GM20431 (cell line): ENCODE measurements at regions not wholly inside any gene's neighbourhood (a gene's known extent, or its start where the extent isn't known, plus 50 kb on each side); places are given as distances from the start of the nearest gene placed in this dataset.

Experiments used
- in situ Hi-C: fragments of 300-500 bp; cut with MseI, MboI; formaldehyde crosslinking; loops from one replicate; pipeline ENCODE4 v1.15.0; 2020; ENCODE audit warnings: low sequenced_read_pairs; ENCODE audit not compliant: unreplicated experiment

DNA sequence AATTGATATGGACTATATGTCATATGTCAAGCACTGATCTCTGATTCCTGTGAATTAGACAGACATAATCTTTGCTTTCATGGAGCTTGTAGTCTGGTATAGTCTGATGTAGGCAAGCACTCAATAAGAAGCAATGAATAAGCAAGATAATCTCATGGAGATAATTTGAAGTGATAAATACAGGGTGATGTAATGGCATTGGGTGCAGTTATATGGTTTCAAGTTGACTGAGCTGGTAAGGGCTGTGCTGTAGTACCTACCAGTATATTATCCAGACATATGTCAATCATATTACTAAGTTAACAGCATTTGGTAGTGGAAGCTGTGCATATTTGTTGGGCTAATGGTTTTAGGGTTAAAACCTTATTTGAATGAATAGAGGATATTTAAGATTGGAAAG is 117.5 kb upstream of the PRPS1L1 start:
- in situ Hi-C loops = no loop called here

DNA sequence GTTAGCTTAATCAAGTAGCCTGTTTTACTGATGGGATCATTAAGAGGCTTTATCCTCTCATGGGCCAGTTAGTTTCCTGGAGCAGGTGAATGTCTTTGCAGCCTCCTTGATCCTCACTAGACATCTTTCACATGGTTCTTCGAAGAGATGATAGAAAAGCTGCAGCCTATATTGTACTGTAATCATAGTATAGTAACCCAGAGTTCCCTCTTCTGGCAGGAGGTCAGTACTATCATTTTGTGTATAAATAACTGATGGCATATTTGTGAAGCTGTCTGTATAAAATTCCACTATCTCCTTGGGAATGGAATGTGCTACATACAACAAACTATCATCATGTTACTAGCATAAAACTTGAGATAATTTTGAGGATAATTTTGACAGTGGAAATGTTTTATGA is 123.8 kb upstream of the PRPS1L1 start:
- in situ Hi-C loops = no loop called here

DNA sequence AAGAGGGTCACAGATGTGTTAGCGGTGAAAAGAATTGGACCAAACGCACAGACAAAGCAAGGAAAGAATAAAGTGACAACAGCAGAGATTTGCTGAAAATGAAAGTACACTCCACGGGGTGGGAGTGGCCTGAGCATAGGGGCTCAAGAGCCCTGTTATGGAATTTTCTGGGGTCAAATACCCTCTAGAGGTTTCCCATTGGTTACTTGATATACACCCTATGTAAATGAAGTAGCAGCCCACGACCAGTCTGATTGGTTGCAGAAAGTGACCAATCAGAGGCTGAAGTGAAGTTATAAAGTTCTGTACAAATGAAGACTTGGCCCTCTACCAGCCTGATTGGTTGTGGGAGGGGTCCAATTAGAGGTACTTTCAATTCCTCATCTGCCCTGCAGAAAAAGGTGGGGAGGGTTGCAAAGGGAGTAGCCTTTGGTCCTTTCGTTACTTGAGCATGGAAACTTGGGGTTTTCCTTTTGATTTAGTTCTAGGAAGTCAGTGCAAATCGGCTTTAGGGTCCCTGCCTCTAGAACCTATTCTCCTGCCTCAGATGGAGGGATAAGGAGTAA is 125.6 kb upstream of the PRPS1L1 start:
- in situ Hi-C loops = no loop called here

DNA sequence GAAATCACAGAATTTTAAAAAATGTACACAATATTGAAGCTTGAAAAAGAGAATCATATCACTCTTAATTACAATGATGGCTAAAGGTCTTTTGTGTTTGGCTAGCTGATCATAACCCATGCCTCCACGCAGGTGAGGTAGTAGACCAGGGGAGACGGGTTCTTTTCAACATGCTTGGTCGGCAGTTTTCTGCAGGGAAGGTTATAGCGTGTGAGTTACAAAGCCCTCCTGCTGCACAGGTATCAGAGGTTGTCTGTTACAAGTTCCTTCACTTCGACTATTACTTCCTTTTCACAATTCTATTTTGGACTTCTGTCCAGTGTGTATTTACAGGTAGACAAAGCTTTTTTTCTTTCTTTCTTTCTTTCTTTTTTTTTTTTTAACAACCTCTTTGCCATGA is 127.1 kb upstream of the PRPS1L1 start:
- in situ Hi-C loops = no loop called here

DNA sequence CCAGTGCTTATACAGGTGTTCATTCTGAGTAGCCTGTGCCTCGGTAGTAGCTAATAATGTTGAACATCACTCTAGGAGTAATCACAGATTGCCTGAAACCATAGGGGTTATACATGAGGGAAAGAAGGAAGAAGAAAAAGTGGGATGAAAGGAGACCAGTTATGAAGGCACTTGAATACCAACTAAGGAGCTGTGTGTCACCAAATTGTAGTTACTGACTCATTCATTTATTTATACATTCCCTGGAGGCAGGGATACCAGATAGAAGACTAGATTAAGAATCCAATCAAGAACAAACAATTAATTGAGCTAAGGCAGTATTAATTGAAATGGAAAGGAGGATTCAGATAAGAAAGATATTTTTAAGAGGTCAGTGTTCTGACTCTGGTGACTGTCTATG is 129.6 kb upstream of the PRPS1L1 start:
- in situ Hi-C loops = no loop called here

DNA sequence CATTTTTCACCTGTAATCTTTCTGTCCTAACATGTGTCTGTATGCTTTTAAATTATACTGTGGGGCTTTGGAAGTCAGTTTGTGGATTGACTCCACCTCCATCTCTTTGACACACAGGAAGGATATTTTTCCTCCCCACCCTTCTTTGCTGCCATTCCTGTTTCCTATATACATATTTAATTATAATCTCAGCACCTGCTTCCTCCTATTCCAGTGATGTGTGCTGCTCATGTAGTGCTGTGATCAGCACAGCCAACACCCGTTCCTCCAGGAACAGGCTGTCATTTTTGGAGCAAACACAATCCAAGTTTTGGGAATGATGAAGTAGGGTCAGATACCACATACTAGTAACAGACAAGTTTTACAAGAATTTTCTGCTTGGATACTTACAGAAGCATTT is 135.0 kb upstream of the PRPS1L1 start:
- in situ Hi-C loops = no loop called here

DNA sequence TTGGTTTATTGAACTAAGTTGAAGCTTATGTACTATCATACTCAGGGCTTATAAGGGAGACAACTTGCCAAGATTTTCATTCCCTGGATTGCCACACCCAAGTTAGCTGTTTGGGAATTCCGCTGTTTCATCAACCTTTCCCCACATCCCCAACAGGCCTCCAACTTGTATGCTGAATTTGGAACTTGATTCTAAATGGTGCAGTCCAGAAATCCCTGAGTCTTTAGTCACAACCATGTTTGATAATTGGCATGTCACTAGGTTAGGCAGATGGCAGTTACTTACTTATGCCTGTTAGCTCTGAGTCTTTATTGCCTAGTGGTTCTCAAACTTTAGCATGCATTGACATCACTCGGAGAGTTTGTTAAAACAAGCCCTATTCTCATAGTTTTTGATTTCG is 135.4 kb upstream of the PRPS1L1 start:
- in situ Hi-C loops = no loop called here

DNA sequence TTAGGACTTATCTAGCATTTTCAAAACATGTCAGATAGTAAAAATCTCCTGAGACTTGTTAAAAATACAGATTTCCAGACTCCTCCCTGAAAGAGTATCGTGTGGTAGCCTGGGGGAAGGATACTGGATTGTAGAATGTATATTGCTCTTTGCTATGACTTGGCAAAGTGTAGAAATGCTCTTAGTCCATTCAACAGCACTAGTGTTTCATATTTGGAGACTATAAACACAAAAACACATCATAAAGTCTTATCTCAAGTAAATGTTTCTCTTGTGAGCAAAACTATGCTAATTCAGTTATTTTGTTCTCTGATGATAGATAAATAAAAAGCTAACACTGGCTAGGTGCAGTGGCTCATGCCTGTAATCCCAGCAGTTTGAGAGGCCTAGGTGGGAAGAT is 137.5 kb upstream of the PRPS1L1 start:
- in situ Hi-C loops = no loop called here

DNA sequence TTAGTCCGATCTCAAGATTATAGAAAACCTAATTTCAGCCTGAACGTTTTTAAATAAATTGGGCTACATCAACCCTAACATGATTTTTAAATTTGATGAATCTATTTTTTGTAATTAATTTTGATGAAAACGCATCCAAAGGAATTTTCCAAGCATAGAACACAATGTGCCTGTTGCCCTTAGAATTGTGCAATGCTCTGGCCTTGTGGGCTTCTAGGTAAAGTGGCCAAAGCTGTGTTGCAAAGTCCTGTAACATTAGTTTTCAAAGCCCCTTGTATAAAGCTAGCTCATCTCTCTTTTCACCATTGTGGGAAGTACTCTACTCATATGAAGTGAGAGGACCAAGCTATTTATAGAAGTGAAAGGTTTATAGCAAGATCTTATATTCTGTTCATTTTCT is 138.4 kb upstream of the PRPS1L1 start:
- in situ Hi-C loops = no loop called here

DNA sequence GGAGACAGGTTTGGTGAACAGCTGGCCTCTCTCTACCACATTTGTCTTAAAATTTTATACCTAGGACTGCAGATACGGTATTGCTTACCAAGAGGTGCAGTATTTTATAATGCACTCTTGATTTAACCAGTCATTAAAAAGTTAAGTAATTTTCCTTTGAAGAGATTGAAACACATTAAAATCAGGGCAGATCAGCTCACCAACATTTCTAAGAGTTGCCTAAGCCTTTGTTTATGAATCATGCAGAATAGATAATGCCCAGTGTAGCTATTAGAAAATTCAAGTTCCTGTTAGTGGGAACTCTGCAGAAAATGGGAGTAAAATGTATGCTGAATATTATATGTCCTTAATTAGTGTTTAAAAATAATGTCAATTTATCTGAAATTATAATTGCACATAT is 140.2 kb upstream of the PRPS1L1 start:
- in situ Hi-C loops = no loop called here

DNA sequence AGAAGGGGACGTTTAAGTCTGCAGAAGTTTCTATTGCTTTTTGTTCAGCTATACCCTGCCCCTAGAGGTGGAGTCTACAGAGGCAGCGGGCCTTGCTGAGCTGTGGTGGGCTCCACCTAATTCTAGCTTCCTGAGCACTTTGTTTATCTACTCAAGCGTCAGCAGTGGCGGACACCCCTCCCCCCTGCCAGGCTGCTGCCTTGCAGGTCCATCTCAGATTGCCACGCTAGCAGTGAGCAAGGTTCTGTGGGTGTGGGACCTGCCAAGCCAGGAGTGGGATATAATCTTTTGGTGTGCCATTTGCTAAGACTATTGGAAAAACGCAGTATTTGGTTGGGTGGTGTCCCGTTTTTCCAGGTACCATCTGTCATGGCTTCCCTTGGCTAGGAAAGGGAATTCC is 147.3 kb upstream of the PRPS1L1 start:
- in situ Hi-C loops = no loop called here

DNA sequence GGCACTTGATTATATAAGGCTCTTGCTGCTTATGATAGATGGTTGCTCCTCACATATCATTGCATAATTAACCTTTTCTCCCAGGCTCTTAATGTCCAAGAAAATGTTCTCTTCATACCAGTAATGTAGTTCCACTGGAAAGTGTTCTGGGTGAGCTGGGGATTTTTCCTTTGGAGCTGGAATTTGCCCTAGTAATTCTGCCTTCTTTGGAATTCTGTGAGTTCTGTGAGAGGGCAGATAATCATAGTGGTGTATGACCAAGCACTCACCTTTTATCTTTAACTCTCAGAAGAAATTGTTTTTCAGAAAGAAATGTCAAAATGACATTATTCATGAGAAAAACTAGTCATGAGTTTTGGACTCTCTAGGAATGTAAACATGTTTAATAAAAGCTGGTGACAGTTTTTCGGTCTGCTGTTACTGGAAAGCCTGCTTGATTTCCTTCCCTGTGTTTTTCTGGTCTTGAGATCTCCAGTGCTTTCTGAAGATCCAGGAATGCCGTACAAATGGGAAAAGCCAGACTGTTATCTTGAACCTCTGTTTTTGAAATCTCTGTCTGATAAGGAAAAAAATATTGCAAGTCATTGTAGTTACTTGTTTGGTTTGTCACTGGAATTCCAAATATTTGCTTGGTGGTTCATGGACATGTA is 148.3 kb upstream of the PRPS1L1 start:
- in situ Hi-C loops = no loop called here

DNA sequence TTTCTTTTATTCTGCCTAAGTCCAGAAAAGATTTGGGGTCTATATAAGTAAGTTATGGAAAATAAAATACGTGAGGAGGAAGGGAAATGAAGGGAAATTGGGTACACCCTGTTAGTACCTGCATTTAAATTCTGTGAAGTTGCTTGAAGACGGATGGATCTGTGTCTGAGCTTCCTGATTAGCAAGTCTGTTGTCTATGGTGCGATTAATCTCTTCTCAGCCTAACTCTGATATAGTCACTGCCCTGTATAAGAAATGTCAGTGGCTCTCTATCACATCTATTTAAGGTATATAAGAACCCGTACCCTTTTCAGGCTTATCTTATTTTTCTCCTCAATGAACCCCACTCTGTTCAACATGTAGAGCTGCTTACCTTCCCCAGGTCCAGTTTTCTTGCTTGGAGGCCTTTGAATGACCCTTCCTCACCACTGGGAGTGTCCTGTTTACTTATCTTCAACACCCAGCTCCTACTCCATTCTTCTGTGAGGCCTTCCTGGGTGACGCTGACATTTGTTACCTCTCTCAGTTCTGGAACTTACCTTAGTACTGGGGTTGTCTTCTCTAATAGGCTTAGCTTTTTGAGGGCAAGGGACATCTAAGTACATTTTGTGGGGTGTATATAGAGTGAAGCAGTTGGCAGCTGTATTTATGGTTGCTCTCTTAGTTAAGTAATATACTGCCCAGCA is 149.6 kb upstream of the PRPS1L1 start:
- in situ Hi-C loops = no loop called here

DNA sequence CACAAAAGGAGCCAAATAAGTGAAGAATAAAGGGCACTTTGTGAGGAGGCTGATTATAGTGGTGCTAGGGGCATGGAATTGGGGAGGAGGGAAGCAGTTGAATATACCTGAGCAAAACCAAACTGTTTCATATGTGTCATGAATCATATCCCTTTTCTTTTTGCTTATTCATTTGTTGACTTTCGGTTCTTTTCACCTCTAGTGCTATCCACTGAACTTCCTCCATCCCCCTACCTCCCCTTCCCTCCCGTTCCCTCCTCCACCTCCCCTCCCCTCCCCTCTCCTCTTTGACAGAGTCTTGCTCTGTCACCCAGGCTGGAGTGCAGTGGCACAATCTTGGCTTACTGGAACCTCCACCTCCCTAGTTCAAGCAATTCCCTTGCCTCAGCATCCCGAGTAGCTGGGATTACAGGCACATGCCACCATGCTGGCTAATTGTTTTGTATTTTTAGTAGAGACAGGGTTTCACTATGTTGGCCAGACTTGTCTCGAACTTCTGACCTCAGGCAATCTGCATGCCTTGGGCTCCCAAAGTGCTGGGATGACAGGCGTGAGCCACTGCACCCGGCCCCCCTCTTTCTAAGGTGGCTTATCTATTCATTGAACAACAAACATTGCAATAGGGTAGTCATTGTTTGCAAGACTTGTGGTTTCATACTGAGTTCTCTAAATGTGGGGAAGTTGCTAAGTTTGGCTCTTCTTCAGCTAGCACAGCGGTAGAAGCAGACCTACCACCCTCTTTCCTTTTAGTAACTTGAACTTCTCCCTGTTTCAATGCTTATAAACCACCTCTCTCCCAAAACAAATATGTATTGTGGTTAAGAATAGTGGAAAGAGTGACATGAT is 150.4 kb upstream of the PRPS1L1 start:
- in situ Hi-C loops = no loop called here

DNA sequence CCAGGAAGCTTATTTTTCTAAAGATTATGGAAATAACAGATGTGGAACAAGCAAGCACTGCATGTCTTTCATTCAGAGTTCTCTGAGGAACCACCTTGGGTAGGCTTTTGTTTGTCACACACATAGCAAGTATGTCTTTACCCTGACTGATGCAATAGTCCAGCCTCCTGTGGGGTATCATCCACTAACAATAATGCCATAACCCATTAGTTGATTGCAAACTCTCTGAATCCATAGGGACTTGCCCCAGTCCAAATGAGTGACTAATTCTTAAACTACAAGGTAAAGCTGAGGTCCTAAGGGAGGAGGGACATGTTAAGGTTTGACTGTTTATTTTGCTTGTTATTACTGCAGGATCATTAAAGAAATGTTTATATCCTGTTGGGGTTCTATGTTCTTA is 151.4 kb upstream of the PRPS1L1 start:
- in situ Hi-C loops = no loop called here

DNA sequence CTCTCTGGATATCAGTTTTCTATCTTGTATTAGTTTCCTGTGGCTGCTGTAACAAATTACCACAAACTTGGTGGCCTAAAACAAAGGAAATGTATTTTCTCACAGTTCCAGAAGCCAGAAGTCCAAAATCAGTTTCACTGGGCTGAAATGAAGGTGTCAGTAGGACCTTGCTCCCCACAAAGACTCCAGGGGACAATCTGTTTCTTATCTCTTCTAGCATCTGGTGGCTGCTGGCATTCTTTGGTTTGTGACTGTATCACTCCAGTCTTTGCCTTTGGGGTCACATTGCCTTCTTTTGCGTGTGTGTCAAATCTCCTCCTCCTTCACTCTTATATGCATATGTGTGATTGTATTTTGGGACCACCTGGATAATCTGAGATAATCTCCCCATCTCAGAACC is 153.0 kb upstream of the PRPS1L1 start:
- in situ Hi-C loops = no loop called here

DNA sequence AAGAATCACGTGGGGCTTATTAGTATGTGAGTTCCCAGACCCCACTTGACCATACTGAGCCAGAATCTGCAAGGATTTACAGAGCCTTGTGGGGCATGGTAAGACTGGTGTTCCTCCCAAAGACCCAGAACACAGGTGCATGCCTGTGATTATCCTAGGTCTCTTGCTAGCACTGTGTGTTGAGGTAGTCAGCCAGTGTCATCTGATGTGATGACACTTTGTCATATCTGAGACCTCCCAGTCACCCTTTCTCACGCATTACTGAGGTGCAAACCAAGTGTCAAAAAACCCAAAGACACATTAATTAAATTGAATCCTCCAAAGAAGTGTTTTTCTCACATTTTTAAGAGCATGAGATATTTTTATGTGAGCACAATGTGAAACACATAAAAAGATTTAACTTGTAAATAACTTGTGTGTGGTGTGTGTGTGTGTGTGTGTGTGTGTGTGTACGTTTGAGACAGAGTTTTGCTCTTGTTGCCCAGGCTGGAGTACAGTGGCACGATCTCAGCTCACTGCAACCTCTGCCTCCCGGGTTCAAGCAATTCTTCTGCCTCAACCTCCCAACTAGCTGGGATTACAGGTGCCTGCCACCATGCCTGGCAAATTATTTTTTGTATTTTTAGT is 162.0 kb upstream of the PRPS1L1 start:
- in situ Hi-C loops = no loop called here

DNA sequence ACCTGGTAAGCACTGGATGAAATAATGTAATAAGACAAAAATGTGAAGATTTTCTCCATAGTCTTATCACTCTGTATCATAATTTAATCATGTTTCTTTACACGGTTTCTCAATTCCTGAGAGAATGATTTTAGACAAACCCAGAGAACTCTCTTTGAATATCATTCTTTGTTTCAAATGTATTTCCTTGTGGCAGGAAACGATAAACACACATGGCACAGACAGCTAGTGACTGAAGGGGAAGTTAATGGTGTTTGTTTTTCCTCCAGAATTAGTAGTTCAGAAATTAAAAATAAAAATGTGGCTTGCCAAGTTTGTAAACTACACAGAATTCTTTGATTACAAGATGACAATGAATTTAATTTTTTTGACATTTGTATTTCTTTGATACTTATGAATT is 163.7 kb upstream of the PRPS1L1 start:
- in situ Hi-C loops = no loop called here

DNA sequence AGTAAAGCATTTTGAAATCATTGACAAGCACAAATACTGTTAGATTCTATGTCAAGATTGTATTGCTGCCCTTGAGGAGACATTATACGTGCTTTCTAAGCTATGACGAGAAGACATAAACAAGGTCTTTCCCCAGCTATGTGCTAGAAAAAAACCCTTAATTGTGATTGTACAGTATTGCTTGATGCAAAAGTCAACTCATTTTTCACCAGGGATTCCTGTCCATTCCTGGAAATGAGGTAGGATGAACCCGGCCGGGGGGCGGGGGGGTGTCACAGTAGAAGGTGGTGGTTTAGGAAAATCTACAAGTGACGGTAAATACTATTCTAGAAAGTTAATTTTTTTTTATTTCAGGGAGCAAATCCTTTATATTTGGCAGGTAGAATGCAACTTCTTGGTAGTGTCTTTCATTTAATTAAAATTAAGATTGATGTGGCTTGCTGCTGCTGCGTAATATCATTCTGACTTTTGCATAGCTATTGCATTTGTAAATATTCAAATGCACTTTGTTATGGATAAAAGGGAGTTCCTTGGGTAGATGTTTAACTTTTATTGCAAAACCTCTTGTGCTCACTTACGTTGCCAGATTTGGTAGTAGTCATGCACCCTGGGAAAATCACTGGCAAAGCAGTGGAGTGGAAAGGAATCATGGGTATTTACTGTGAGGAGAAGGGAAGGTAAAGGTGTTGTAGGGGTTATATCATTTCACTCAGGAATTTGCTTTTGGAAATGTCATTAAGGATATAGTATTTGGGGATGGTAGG is 164.4 kb upstream of the PRPS1L1 start:
- in situ Hi-C loops = no loop called here

DNA sequence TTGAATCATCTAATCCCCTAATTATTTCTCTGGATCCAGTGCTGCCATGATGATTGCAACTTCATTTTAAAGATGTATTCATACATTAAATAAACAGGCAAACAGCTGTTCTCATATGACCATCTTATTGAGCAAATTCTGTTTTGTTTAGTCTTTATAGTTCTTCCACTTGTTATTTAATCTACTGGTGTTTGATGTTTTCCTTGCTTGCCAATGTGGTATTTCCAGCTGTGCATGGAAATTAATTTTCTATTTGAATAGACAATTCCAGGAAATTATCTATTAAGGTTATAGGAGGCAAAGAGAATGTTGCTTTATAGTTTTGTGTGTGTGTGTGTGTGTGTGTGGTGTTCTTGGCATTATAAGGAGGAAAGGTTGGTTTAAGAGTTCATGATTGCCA is 167.0 kb upstream of the PRPS1L1 start:
- in situ Hi-C loops = no loop called here
